PC-3 (cell line): ENCODE measurements at regions not wholly inside any gene's neighbourhood (a gene's known extent, or its start where the extent isn't known, plus 50 kb on each side); places are given as distances from the start of the nearest gene placed in this dataset.
A peak's percentile ranks its signal among the peaks of the same experiment; 100 is the strongest.

Experiments
- ATAC-seq: fragments of 200-7000 bp; cut with Tn5 transposase; 2 replicates; pipeline ENCODE4 v1.9.1; 2020; ENCODE audit warnings: mild to moderate bottlenecking, moderate library complexity
- BruUV-seq: library from RNA; stranded (reverse); fragments of 400-500 nt; replicated peaks from 2 replicates; lab custom pipeline; 2021; lab: Mats Ljungman, UMichigan
- CTCF ChIA-PET: fragments of 300-600 bp; sonication (Branson Sonifier 250); formaldehyde crosslinking; loops from one replicate; lab custom pipeline; 2022; ENCODE audit warnings: antibody characterized with exemption; lab: Charles Lee
- POLR2A ChIA-PET: fragments of 300-600 bp; sonication (Branson Sonifier 250); formaldehyde crosslinking; loops from one replicate; lab custom pipeline; 2022; ENCODE audit warnings: antibody characterized with exemption; ENCODE audit not compliant: unreplicated experiment; lab: Charles Lee
- DNase-seq: peaks from one replicate; pipeline ENCODE4 v3.0.0-alpha.2; 2015
- H2AFZ ChIP-seq: fragments of 300-600 bp; sonication (generic); 2 replicates; pipeline ENCODE4 v1.6.0; 2016; ENCODE audit warnings: antibody characterized with exemption, low read length
- H3F3A ChIP-seq: fragments of 300-600 bp; sonication (generic); one replicate; pipeline ENCODE4 v1.6.0; 2017; ENCODE audit warnings: antibody characterized with exemption, low read length, control low read depth, mild to moderate bottlenecking; ENCODE audit not compliant: unreplicated experiment
- H3K27ac ChIP-seq: fragments of 300-600 bp; sonication (generic); 2 replicates; pipeline ENCODE4 v1.5.1; 2016; ENCODE audit warnings: mild to moderate bottlenecking, low read length
- H3K27me3 ChIP-seq: fragments of 300-600 bp; sonication (generic); 2 replicates; pipeline ENCODE4 v1.6.1; 2016; ENCODE audit warnings: low read length, mixed read lengths
- H3K36me3 ChIP-seq: fragments of 300-600 bp; sonication (generic); 2 replicates; pipeline ENCODE4 v1.6.1; 2016; ENCODE audit warnings: low read depth, mixed run types, low read length, mixed read lengths
- H3K4me1 ChIP-seq: fragments of 300-600 bp; sonication (generic); 2 replicates; pipeline ENCODE4 v1.5.1; 2016; ENCODE audit warnings: low read length; ENCODE audit not compliant: insufficient read depth
- H3K4me2 ChIP-seq: fragments of 300-600 bp; sonication (generic); 2 replicates; pipeline ENCODE4 v1.6.0; 2016; ENCODE audit warnings: low read length
- H3K4me3 ChIP-seq: fragments of 300-600 bp; sonication (generic); 2 replicates; pipeline ENCODE4 v1.5.1; 2016; ENCODE audit warnings: mild to moderate bottlenecking, low read length, mixed read lengths
- H3K79me2 ChIP-seq: fragments of 300-600 bp; sonication (generic); 2 replicates; pipeline ENCODE4 v1.6.1; 2017; ENCODE audit warnings: low read length, mixed read lengths
- H3K9ac ChIP-seq: fragments of 300-600 bp; sonication (generic); 2 replicates; pipeline ENCODE4 v1.6.0; 2016; ENCODE audit warnings: mild to moderate bottlenecking, low read length
- H3K9me2 ChIP-seq: fragments of 300-600 bp; sonication (generic); replicated peaks from 2 replicates; pipeline ENCODE4 v1.6.1; 2016; ENCODE audit warnings: mixed run types, low read length, mixed read lengths
- H3K9me3 ChIP-seq: fragments of 300-600 bp; sonication (generic); 2 replicates; pipeline ENCODE4 v1.6.1; 2016; ENCODE audit warnings: low read length, mixed read lengths
- H4K20me1 ChIP-seq: fragments of 300-600 bp; sonication (generic); 2 replicates; pipeline ENCODE4 v1.6.1; 2016; ENCODE audit warnings: low read length, mixed read lengths
- EZH2 ChIP-seq: fragments of 300-600 bp; sonication (generic); IDR thresholded peaks from one replicate; pipeline ENCODE4 v1.6.1; 2017; ENCODE audit warnings: antibody characterized with exemption, mild to moderate bottlenecking, low read length; ENCODE audit not compliant: unreplicated experiment
- EZH2phosphoT487 ChIP-seq: fragments of 300-600 bp; sonication (generic); IDR thresholded peaks from 2 replicates; pipeline ENCODE4 v1.6.1; 2018; ENCODE audit warnings: mild to moderate bottlenecking, antibody characterized with exemption, low read length, borderline replicate concordance
- intact Hi-C: fragments of 100-400 bp; cut with micrococcal nuclease; formaldehyde crosslinking; loops from 2 replicates; pipeline ENCODE4 v1.9.0; 2023
- TF ChIP-seq, protein P1 (sequence below): fragments of 300-600 bp; sonication (generic); conservative IDR thresholded peaks from 2 replicates; pipeline ENCODE4 v1.5.1; 2017; ENCODE audit warnings: antibody characterized with exemption, low read depth, mild to moderate bottlenecking, low read length

DNA sequence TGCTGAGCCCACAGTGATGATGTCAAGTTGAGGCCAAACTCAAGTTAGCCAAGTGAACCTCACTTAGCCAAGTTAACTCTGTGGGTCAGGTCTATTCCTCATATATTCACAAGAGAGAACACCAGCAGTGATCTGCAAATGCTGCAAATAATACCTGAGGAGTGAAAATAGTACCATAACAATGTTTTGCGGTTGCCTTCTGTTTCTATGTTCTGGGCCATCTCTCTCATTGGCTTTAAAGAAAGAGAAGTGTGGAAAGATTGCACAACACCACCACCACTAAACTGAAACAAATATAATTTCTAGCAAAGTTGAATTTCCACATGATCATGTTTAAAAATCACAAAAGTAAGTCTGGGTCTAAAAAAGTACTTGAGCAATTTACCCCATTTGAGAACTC lies 211.1 kb upstream of the GALNT5 start:
- intact Hi-C loops, result no loop called here
- ATAC-seq, result no peak
- Histone ChIP-seq H3K27me3 (no peaks in the 10 kb centered on the region), H3K4me2 (no peak overlapping the region), H3K36me3 (no peaks in the 10 kb centered on the region), H3K9me2 (no peaks in the 10 kb centered on the region), H2AFZ (no peak overlapping the region), H3K9ac (no peak overlapping the region), H3K9me3 (no peaks in the 10 kb centered on the region), H3K79me2 (no peaks in the 10 kb centered on the region), H3K27ac (no peak overlapping the region), H3F3A (no peaks in the 10 kb centered on the region), H4K20me1 (no peaks in the 10 kb centered on the region), H3K4me3 (no peak overlapping the region), H3K4me1 (no peaks in the 10 kb centered on the region)
- no peak for DNase-seq
- BruUV-seq, result no TSS peak
- POLR2A ChIA-PET, result no interaction called here
- TF ChIP-seq EZH2phosphoT487 (no peak), EZH2 (no peak)
- TF ChIP-seq, protein P1, sequence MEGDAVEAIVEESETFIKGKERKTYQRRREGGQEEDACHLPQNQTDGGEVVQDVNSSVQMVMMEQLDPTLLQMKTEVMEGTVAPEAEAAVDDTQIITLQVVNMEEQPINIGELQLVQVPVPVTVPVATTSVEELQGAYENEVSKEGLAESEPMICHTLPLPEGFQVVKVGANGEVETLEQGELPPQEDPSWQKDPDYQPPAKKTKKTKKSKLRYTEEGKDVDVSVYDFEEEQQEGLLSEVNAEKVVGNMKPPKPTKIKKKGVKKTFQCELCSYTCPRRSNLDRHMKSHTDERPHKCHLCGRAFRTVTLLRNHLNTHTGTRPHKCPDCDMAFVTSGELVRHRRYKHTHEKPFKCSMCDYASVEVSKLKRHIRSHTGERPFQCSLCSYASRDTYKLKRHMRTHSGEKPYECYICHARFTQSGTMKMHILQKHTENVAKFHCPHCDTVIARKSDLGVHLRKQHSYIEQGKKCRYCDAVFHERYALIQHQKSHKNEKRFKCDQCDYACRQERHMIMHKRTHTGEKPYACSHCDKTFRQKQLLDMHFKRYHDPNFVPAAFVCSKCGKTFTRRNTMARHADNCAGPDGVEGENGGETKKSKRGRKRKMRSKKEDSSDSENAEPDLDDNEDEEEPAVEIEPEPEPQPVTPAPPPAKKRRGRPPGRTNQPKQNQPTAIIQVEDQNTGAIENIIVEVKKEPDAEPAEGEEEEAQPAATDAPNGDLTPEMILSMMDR, result no peak
- CTCF ChIA-PET, result no interaction called here

DNA sequence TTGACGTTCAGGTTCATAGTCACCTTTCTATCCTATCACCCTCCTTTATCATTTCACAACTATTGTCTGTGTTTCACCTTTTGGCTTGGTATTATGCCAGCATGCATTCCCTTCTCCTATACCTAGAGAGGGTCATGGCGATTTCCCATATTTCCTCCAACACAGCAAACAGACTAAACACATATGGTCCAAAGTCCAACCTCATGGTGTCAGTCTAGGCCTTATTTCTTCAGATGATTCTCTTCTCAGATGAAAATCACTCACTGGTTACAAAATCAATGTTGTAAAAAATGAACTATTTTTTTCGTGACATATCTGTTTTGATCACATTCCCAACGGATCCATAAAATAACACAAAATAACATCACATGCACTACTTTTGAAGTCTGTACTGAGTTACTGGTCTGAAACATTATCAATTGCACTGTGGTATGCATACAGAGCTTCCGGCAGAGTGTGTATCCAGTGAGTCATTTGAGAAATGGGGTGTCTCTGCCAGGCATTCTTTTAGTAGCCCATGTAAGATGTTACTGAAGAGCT lies 204.8 kb upstream of the GALNT5 start:
- no TSS peak for BruUV-seq
- ChIA-PET POLR2A (no interaction called here), CTCF (interaction anchor here (0.6 kb wide), 1 partner anchor 131 kb away, joined by 3 read pairs; no protein-coding TSS in a partner anchor)
- Histone ChIP-seq H3K9me3 (no peaks in the 10 kb centered on the region), H3K4me2 (peak overlapping the region; percentile 21), H3K36me3 (no peaks in the 10 kb centered on the region), H3K4me1 (peaks cover 20% of the 10 kb centered on the region), H3K79me2 (no peaks in the 10 kb centered on the region), H4K20me1 (no peaks in the 10 kb centered on the region), H2AFZ (no peak overlapping the region), H3K4me3 (no peak overlapping the region), H3K9ac (no peak overlapping the region), H3K9me2 (no peaks in the 10 kb centered on the region), H3K27me3 (no peaks in the 10 kb centered on the region), H3K27ac (peak overlapping the region; percentile 25), H3F3A (no peaks in the 10 kb centered on the region)
- DNase-seq (peak; percentile 71), ATAC-seq (peak; percentile 85)
- no peak for TF ChIP-seq EZH2
- no peak for TF ChIP-seq EZH2phosphoT487
- TF ChIP-seq, protein P1, result no peak
- intact Hi-C loops, result loop anchor here (1.0 to 10.0 kb wide), 4 partner anchors 144 to 1348 kb away; no protein-coding TSS in a partner anchor

DNA sequence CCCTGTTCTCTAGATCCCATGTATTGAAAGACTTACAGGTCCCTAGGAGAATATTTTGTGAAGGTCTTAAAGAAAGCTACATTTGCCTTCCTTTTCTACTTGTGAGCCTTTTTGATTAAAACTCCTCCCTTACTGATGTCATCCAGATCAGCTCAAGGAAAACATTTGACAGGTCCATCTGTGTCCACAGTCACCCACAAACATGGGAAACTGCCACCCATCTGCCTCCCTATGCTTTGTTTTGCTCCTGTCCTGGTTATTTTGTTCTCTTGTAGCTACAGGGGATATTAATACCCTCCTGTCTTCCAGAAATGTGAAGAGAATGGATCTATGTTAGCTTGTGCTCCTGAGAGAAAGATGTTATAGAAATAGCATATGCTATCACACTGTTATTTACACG lies 203.6 kb upstream of the GALNT5 start:
- intact Hi-C loops, result loop anchor here (1.0 to 10.0 kb wide), 6 partner anchors 129 to 1349 kb away; no protein-coding TSS in a partner anchor
- BruUV-seq, result no TSS peak
- Histone ChIP-seq H3K27ac (no peak overlapping the region), H3K36me3 (no peaks in the 10 kb centered on the region), H2AFZ (no peak overlapping the region), H3K9me2 (no peaks in the 10 kb centered on the region), H3K27me3 (no peaks in the 10 kb centered on the region), H3K9ac (no peak overlapping the region), H3K4me3 (no peak overlapping the region), H4K20me1 (no peaks in the 10 kb centered on the region), H3F3A (no peaks in the 10 kb centered on the region), H3K4me2 (no peak overlapping the region), H3K9me3 (no peaks in the 10 kb centered on the region), H3K79me2 (no peaks in the 10 kb centered on the region), H3K4me1 (peaks cover 20% of the 10 kb centered on the region)
- no peak for ATAC-seq
- POLR2A ChIA-PET, result no interaction called here
- DNase-seq, result no peak
- TF ChIP-seq EZH2, result no peak
- no peak for TF ChIP-seq EZH2phosphoT487
- TF ChIP-seq, protein P1, result no peak
- CTCF ChIA-PET, result no interaction called here
